Right lobe of liver (tissue), 6 donors: ENCODE measurements at regions not wholly inside any gene's neighbourhood (a gene's known extent, or its start where the extent isn't known, plus 50 kb on each side); places are given as distances from the start of the nearest gene placed in this dataset.
A peak's percentile ranks its signal among the peaks of the same experiment; 100 is the strongest.

Source experiments
- ATAC-seq, 4 donors: fragments of 200-7000 bp; cut with Tn5 transposase; one replicate each; pipeline ENCODE4 v1.9.1; 2020; ENCODE audit warnings: mild to moderate bottlenecking in 4 of 4, moderate library complexity in 4 of 4
- DNase-seq, 3 donors: peaks; one replicate each; pipeline ENCODE4 v3.0.0-alpha.2; 2020
- H3K27ac ChIP-seq, 3 donors: fragments of 200-600 bp; one replicate each; pipeline ENCODE4 v1.8.0; 2022
- H3K27me3 ChIP-seq, 2 donors: fragments of 200-600 bp; one replicate each; pipeline ENCODE4 v1.8.0; 2022
- H3K36me3 ChIP-seq, 4 donors: fragments of 200-600 bp; sonication (generic) in 1 of 4; one replicate each; pipeline versions ENCODE4 v1.5.1 to v1.8.0; 2017 to 2022; ENCODE audit warnings: control low read depth in 1 of 4
- H3K4me1 ChIP-seq, 4 donors: fragments of 200-600 bp; sonication (generic) in 1 of 4; one replicate each; pipeline versions ENCODE4 v1.5.1 to v1.8.0; 2017 to 2022; ENCODE audit warnings: control low read depth in 1 of 4
- H3K4me3 ChIP-seq, 3 donors: fragments of 200-600 bp; one replicate each; pipeline ENCODE4 v1.8.0; 2022
- H3K9me3 ChIP-seq, 4 donors: fragments of 200-600 bp; sonication (generic) in 1 of 4; one replicate each; pipeline versions ENCODE4 v1.5.1 to v1.8.0; 2017 to 2022; ENCODE audit warnings: control low read depth in 1 of 4
- POLR2A ChIP-seq: fragments of 450-650 bp; IDR thresholded peaks from one replicate; pipeline ENCODE4 v1.6.1; 2017; ENCODE audit warnings: antibody characterized with exemption, mild to moderate bottlenecking
- WGBS: methylation state at CpG from one replicate; pipeline ENCODE4 v1.1.6; 2018; ENCODE audit warnings: low coverage, low lambda C conversion rate; ENCODE audit not compliant: insufficient coverage; ENCODE audit errors: missing lambda C conversion rate; 5-methylcytosine and 5-hydroxymethylcytosine counted together
- intact Hi-C, 2 donors: fragments of 100-400 bp; cut with DNase I; formaldehyde crosslinking; loops; one replicate each; pipeline versions ENCODE4 v1.11.2 to v1.14.1; 2022
- TF ChIP-seq, protein P1 (sequence below), 4 donors: fragments of 200-600 bp in 3 of 4; fragments of 450-650 bp in 1 of 4; IDR thresholded peaks; one replicate each; pipeline versions ENCODE4 v1.5.1 to v1.8.0; 2016 to 2022; ENCODE audit warnings: antibody characterized with exemption in 4 of 4, mild to moderate bottlenecking in 2 of 4
- donor health status: DM: no; HTN: yes; CAD: no.
- donor health status: DM: no; HTN: no; CAD: no.
- donor health status: DM: no; HTN: no; CAD: no.
- donor health status: DM: no; HTN: yes; CAD: no.
- donor health status: DM: no; HTN: yes; CAD: no.

DNA sequence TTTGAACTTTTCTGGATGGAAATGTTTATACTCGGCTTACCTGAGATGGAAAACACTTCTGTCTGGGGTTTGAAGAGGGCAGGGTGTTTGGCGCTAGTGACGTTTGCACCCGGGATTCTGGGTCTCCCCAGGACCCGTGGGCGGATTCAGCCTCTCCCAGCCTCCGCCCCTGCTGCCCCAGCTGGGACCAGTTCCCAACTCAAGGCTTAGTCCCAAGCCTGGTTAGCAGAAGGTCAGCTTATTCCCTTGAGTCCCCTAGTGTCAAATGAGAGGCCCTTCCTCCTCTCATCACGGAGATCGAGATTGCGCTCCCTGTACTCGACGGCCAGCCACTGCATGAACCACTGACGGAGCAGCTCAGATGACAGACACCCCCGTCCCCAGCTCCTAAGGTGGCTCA, 123.2 kb downstream of the RTP5 start:
- no peaks in the 10 kb centered on the region for H3K9me3 ChIP-seq
- H3K36me3 ChIP-seq, result no peaks in the 10 kb centered on the region
- H3K27ac ChIP-seq, result no peak overlapping the region
- H3K4me1 ChIP-seq, result no peaks in the 10 kb centered on the region
- H3K27me3 ChIP-seq, result no peaks in the 10 kb centered on the region
- DNase-seq (no peak), ATAC-seq (no peak)
- TF ChIP-seq POLR2A, result no peak
- TF ChIP-seq, protein P1, sequence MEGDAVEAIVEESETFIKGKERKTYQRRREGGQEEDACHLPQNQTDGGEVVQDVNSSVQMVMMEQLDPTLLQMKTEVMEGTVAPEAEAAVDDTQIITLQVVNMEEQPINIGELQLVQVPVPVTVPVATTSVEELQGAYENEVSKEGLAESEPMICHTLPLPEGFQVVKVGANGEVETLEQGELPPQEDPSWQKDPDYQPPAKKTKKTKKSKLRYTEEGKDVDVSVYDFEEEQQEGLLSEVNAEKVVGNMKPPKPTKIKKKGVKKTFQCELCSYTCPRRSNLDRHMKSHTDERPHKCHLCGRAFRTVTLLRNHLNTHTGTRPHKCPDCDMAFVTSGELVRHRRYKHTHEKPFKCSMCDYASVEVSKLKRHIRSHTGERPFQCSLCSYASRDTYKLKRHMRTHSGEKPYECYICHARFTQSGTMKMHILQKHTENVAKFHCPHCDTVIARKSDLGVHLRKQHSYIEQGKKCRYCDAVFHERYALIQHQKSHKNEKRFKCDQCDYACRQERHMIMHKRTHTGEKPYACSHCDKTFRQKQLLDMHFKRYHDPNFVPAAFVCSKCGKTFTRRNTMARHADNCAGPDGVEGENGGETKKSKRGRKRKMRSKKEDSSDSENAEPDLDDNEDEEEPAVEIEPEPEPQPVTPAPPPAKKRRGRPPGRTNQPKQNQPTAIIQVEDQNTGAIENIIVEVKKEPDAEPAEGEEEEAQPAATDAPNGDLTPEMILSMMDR (IDR thresholded peaks at IDR 0.05), result no peak
- 80% methylated on average over 1 of the region's 14 CpGs for WGBS
- no peak overlapping the region for H3K4me3 ChIP-seq
- intact Hi-C loops, result no loop called here

DNA sequence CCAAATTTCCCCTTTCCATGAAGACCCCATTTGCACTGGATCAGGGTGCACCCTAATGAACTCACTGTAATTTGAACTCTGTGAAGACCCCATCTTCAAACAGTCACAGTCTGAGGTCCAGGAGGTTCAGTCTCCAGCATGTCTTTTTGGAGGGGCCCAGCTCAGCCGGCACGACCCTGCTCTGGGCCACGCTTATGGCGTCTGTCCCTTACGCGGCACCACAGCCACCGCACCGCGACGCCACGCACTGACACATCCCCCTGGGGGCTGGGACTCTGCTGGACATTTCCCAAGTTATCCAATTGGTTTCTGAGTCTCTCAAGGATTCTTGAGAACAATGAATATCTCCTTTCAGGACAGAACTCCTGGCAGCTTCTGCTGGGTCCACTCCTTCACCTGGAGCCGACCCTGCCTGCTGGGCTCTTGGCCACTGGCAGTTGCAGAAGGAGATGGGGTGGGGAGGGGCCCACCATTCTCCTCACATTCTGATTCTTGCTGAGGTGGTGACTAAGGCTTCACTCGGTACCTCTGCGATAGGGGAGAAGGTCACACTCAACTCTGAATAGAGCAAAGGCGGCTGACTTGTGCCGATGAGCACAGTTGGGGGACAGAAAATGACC, 124.0 kb downstream of the RTP5 start:
- H3K4me3 ChIP-seq, result no peak overlapping the region
- no peaks in the 10 kb centered on the region for H3K27me3 ChIP-seq
- H3K4me1 ChIP-seq, result no peaks in the 10 kb centered on the region
- H3K27ac ChIP-seq, result no peak overlapping the region
- 93% methylated on average over 15 of the region's 16 CpGs for WGBS
- TF ChIP-seq, protein P1 (IDR thresholded peaks at IDR 0.05), result no peak
- H3K9me3 ChIP-seq, result no peaks in the 10 kb centered on the region
- H3K36me3 ChIP-seq, result no peaks in the 10 kb centered on the region
- ATAC-seq (peak in 1 of 4 donors; percentile 29), DNase-seq (no peak)
- intact Hi-C loops, result no loop called here

DNA sequence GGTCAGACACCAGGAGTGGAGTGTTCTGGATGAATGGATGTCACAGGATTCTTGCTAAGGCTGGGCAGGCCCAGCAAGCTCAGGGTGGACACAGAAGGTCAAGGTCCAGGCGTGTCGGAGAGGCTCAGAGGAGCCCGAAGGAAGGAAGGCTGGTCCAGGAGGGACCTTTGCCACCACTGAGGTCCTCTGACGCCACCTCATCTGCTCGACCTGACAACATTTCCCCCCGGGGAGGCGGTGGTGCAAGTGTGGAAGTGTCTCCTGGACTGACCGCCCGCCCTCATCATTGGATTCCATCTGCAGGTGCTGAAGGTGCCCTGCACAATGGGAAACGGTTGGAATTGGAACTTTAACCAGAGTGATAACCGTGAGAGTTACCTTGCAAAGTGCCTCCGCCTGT, 124.6 kb downstream of the RTP5 start:
- Histone ChIP-seq H3K9me3 (no peaks in the 10 kb centered on the region), H3K27ac (no peak overlapping the region), H3K4me3 (no peak overlapping the region), H3K36me3 (no peaks in the 10 kb centered on the region), H3K4me1 (no peaks in the 10 kb centered on the region), H3K27me3 (no peaks in the 10 kb centered on the region)
- 82% methylated on average over 3 of the region's 12 CpGs for WGBS
- intact Hi-C loops, result no loop called here
- TF ChIP-seq, protein P1 (IDR thresholded peaks at IDR 0.05), result no peak
- no peak for TF ChIP-seq POLR2A
- no peak for DNase-seq
- peak in 1 of 4 donors; percentile 17 for ATAC-seq

DNA sequence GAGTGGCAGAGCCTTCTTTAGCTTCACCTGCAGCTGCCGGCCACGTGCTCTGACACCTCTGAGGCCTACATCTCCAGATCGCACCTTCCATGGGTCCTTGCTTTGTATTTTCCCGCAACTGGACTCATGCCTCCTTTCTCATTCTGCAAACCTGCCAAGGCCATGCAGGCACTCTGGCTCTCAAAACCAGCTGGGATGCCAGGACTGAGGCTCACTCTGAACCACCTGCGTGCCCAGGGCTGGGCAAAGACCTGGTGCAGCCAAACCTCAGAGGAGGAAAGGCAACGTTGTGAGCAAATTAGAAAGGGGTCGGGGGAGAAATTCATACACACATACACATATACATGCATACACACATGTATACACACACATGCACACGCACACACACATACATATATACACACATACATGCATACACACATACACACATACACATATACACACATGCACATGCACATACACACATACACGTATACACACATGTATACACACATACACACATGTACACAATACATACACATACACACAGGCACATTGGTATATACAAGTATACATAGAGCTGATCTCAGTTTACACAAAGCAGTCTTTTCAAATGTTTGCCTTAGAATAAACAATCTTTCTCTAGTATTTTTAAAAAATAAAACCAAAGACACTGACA, 125.2 kb downstream of the RTP5 start:
- no peak for DNase-seq
- 76% methylated on average over 5 of the region's 9 CpGs for WGBS

More for the DNA sequence above, 125.2 kb downstream of the RTP5 start:
- H3K4me1 ChIP-seq, result no peaks in the 10 kb centered on the region
- intact Hi-C loops, result no loop called here
- TF ChIP-seq, protein P1 (IDR thresholded peaks at IDR 0.05), result no peak
- TF ChIP-seq POLR2A, result no peak
- no peak for ATAC-seq
- no peaks in the 10 kb centered on the region for H3K9me3 ChIP-seq
- H3K27ac ChIP-seq, result no peak overlapping the region
- H3K36me3 ChIP-seq, result no peaks in the 10 kb centered on the region
- H3K27me3 ChIP-seq, result no peaks in the 10 kb centered on the region
- no peak overlapping the region for H3K4me3 ChIP-seq
